ENCODE measurements at regions not wholly inside any gene's neighbourhood (a gene's known extent, or its start where the extent isn't known, plus 50 kb on each side); places are given as distances from the start of the nearest gene placed in this dataset.

GRCh38 chr3:57004229-57004628, 56.2 kb upstream of the SPATA12 start:
- ChIA-PET CTCF (interaction anchor here (1.3 to 2.5 kb wide), 2 partner anchors 8 to 15 kb away, joined by 5 to 15 read pairs; no protein-coding TSS in a partner anchor), POLR2A (no interaction called here)
- intact Hi-C loops (cut with micrococcal nuclease), result no loop called here
- Mint-ChIP-seq H3K9me3 (no peaks in the 10 kb centered on the region), H3K27ac (no peak overlapping the region), H3K36me3 (ENCODE audit: low read depth) (no peaks in the 10 kb centered on the region), H3K4me1 (no peaks in the 10 kb centered on the region), H3K27me3 (peaks cover 27% of the 10 kb centered on the region), H3K4me3 (no peak overlapping the region)
- TF ChIP-seq CTCF (IDR thresholded peaks at IDR 0.05), result no peak
- ATAC-seq (ENCODE audit: low read depth) (no peak), DNase-seq (no peak)

- POLR2A ChIA-PET, result no interaction called here
These were observed 56.8 kb upstream of the SPATA12 start for GRCh38 chr3:57003676-57004075.

GRCh38 chr3:57001356-57001755, 59.1 kb upstream of the SPATA12 start:
- Mint-ChIP-seq H3K4me1 (no peaks in the 10 kb centered on the region), H3K27ac (no peak overlapping the region), H3K36me3 (ENCODE audit: low read depth) (no peaks in the 10 kb centered on the region), H3K4me3 (no peak overlapping the region), H3K27me3 (peaks cover 20% of the 10 kb centered on the region), H3K9me3 (no peaks in the 10 kb centered on the region)
- no peak for ATAC-seq (ENCODE audit: low read depth)
- intact Hi-C loops (cut with micrococcal nuclease), result no loop called here
- ChIA-PET POLR2A (no interaction called here), CTCF (no interaction called here)
- DNase-seq, result no peak
- no peak for TF ChIP-seq CTCF (IDR thresholded peaks at IDR 0.05)

More at GRCh38 chr3:57003676-57004075, 56.8 kb upstream of the SPATA12 start:
- peaks cover 27% of the 10 kb centered on the region for H3K27me3 Mint-ChIP-seq
- H3K4me3 Mint-ChIP-seq, result no peak overlapping the region
- DNase-seq (no peak), ATAC-seq (ENCODE audit: low read depth) (no peak)
- no peaks in the 10 kb centered on the region for H3K36me3 Mint-ChIP-seq (ENCODE audit: low read depth)
- TF ChIP-seq CTCF (IDR thresholded peaks at IDR 0.05), result no peak
- intact Hi-C loops (cut with micrococcal nuclease), result no loop called here
- CTCF ChIA-PET, result no interaction called here
- no peaks in the 10 kb centered on the region for H3K9me3 Mint-ChIP-seq
- no peaks in the 10 kb centered on the region for H3K4me1 Mint-ChIP-seq
- no peak overlapping the region for H3K27ac Mint-ChIP-seq

- no peak for TF ChIP-seq CTCF (IDR thresholded peaks at IDR 0.05)
- Mint-ChIP-seq H3K4me3 (no peak overlapping the region), H3K27ac (no peak overlapping the region), H3K4me1 (peaks cover 6% of the 10 kb centered on the region), H3K9me3 (no peaks in the 10 kb centered on the region), H3K27me3 (peaks cover 11% of the 10 kb centered on the region), H3K36me3 (ENCODE audit: low read depth) (peaks cover 2% of the 10 kb centered on the region)
- CTCF ChIA-PET, result interaction anchor here (0.7 to 3.4 kb wide), 2 partner anchors 11 to 691 kb away, joined by 4 to 14 read pairs; no protein-coding TSS in a partner anchor
- ATAC-seq (ENCODE audit: low read depth) (no peak), DNase-seq (no peak)
- intact Hi-C loops (cut with micrococcal nuclease), result no loop called here
- POLR2A ChIA-PET, result no interaction called here
These were observed 60.5 kb upstream of the SPATA12 start for GRCh38 chr3:57000012-57000411.

- POLR2A ChIA-PET, result no interaction called here
- intact Hi-C loops (cut with micrococcal nuclease), result loop anchor here (5.0 to 10.0 kb wide), 2 partner anchors 165 to 228 kb away; partner anchors contain the start of genes APPL1 and IL17RD
- ATAC-seq (ENCODE audit: low read depth), result no peak
These were observed 60.9 kb upstream of the SPATA12 start for GRCh38 chr3:56999547-56999946.

More at GRCh38 chr3:56999547-56999946, 60.9 kb upstream of the SPATA12 start:
- Mint-ChIP-seq H3K4me1 (peaks cover 6% of the 10 kb centered on the region), H3K27me3 (peaks cover 11% of the 10 kb centered on the region), H3K36me3 (ENCODE audit: low read depth) (peaks cover 2% of the 10 kb centered on the region), H3K4me3 (no peak overlapping the region), H3K27ac (no peak overlapping the region), H3K9me3 (no peaks in the 10 kb centered on the region)
- CTCF ChIA-PET, result interaction anchor here (0.6 to 3.4 kb wide), 4 partner anchors 8 to 691 kb away, joined by 3 to 14 read pairs (median 4); no protein-coding TSS in a partner anchor
- no peak for DNase-seq
- TF ChIP-seq CTCF (IDR thresholded peaks at IDR 0.05), result no peak
